Esophagus squamous epithelium (tissue), 4 donors: ENCODE measurements at regions not wholly inside any gene's neighbourhood (a gene's known extent, or its start where the extent isn't known, plus 50 kb on each side); places are given as distances from the start of the nearest gene placed in this dataset.

Experiments
- CTCF ChIP-seq, 6 experiments: fragments of 450-650 bp in 4 of 6; fragments of 200-600 bp in 2 of 6; sonication (generic) in 2 of 6; IDR thresholded peaks; one replicate each; pipeline ENCODE4 v1.5.1; 2016 to 2019; ENCODE audit warnings: antibody characterized with exemption in 6 of 6, mild to moderate bottlenecking in 4 of 6, moderate library complexity in 4 of 6
- POLR2A ChIP-seq, 4 donors: fragments of 450-650 bp; IDR thresholded peaks; one replicate each; pipeline ENCODE4 v1.6.1; 2017; ENCODE audit warnings: antibody characterized with exemption in 4 of 4, mild to moderate bottlenecking in 4 of 4, moderate library complexity in 3 of 4

GRCh38 chr10:23966504-23967051, 242.4 kb upstream of the KIAA1217 start:
- no peak for TF ChIP-seq CTCF (IDR thresholded peaks at IDR 0.05)
- TF ChIP-seq POLR2A (IDR thresholded peaks at IDR 0.05) = no peak
